HG03469 (cell line): ENCODE measurements at regions not wholly inside any gene's neighbourhood (a gene's known extent, or its start where the extent isn't known, plus 50 kb on each side); places are given as distances from the start of the nearest gene placed in this dataset.

Experiments
- ATAC-seq: cut with Tn5 transposase; IDR thresholded peaks from one replicate; pipeline ENCODE4 v1.9.1; 2021; ENCODE audit warnings: mild to moderate bottlenecking, moderate library complexity, moderate number of reproducible peaks; ENCODE audit not compliant: unreplicated experiment

DNA sequence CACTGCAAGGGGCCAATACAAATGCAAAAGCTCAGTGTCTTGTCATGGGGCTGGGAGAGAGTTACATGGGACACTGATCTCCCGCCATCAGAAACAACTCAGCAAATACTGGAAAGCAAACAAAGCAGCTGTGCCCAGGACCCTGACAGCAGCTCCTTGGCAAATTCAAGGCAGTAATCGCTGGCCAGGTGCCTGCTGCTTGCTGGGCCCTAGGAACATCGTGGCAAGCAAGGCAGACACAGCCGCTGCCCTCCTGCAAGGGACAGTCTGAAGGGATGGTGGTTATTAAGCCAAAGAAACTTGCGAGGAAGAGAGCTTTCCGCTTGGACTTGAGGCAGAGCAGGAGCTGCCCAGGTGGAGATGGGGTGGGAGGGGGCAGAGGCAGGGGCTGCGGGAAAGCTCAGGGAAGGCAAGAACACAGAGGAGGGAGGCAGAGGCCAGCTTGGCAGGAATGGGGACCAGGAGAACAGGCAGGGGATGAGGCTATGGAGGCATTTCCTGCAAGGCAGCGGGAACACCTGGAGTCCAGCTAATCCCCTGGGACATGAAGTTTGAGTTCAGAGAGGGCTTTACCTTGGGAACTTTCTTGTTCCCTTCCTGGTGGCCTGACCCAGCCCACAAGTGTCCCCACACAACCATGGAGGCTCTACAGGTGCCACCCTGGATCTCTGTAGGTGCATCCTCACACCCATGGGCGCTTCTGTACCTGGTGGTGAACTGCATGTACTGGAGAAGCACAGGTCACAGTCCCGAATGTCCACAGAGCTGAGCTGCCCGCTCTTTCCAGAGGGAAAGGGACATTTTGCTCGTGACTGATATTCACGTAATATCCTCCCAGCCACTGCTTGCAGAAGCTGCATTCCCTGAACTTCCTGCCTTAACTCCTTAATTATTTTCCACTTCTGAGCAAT is 78.7 kb upstream of the ATP2B2 start:
- no peak for ATAC-seq

DNA sequence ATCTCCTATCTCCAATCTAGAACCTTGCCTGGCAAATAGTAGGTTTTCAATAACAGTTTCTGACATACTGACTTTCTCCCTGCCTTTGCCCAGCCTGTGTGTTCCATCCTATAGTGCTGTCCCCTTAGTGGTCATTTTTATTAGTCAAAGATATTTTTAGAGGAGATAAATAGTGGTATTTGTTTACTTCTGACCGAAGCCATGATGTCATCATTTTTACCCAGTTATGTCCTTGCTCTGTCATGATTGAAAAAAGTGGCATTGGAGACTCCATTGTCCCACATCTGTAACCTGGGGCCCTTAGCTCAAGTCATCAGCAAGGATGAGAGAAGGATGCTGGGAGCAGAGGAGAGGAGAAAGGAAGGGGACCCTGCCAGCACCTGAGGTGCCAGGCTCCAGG is 80.6 kb upstream of the ATP2B2 start:
- no peak for ATAC-seq

GRCh38 chr3:10594915-10595314 is 89.5 kb upstream of the ATP2B2 start:
- ATAC-seq, result no peak

DNA sequence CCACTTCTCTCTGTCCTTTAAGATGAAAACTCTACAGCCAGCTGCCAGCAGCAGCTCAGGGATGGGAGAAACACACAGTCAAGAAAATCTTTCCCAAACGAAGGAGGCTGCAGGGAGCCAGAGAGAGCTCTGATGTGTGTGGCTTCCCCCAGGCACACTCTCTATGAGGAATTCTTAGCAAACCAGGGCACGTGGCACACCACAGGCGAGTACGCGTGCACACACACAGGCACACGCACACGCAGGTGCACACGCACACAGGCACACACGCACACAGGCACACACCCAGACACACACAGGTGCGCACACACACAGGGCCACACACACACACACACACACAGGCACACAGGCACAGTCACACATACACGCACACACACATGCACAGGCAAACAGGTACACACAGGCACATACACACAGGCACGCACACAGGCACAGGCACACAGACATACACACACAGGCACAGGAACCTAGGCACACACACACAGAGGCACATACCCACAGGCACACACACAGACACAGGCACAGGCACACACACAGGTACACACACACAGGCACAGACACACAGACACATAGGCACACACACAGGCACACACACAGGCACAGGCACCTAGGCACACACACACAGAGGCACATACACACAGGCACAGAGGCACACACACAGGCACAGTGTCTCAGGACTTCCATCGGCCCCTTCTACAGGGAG is 91.5 kb upstream of the ATP2B2 start:
- no peak for ATAC-seq

- no peak for ATAC-seq
These were observed 92.3 kb upstream of the ATP2B2 start for GRCh38 chr3:10597733-10598132.

DNA sequence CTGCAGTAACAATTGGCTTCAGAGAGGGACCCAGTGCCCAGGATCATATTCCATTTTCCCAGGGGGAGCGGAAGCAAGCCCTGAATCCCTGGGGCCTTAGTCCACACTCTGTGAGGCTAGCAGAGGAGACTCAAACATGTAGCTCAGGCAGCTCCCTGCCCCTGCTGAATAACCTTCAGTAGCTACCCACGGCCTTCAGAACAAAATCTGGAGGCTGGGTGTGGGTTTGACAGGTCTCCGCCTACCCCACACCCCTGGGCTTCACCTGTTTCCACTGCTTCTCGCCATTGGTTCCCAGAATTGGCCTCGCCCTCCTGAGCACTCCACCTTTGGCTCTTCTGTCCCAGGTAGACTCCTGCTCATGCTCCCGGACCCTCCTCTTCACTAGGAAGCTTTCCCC is 93.6 kb upstream of the ATP2B2 start:
- ATAC-seq, result no peak

DNA sequence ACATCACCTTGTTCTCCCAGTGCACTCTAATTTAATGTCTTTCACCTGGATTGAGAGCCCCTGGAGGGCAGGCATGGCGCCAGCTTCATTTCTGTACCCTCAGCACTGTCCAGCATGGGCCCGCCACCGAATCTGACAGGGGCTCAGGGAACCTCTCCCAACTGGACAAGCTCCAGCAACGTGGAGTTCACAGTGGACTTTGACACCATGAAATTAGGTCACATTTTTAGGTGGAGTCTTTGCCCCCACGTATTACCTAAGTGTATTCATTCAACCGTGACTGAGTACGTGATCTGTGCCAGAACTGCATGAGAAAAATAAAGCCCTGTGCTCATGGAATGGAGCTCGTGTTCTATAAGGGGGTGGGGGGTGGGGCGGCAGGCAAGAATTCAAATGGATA is 94.1 kb upstream of the ATP2B2 start:
- ATAC-seq, result no peak

DNA sequence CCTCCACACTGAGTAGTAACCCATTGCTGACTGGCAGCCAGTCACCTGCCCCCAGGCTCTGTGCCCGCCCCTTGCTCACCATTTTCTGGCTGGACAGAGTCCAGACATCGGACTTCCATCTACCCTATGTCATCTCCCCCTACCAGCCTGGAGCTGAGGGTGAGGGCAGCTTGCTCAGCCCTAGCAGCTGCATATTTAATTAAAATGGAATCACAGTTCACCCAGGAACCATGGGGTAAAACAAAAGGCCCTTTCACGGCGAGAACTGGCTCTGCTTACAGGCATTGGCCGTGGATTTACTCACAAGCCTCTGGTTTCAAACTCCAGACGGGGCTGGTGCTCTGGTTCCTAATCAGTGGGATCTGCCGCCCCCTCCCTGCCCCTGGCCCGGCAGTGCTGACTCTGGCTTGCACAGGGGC is 94.9 kb upstream of the ATP2B2 start:
- ATAC-seq, result no peak

- no peak for ATAC-seq
These were observed 95.3 kb upstream of the ATP2B2 start for GRCh38 chr3:10600726-10601125.

- ATAC-seq, result no peak
These were observed 95.9 kb upstream of the ATP2B2 start for GRCh38 chr3:10601151-10601856.

- ATAC-seq, result no peak
These were observed 96.5 kb upstream of the ATP2B2 start for GRCh38 chr3:10601857-10602230.

GRCh38 chr3:10602271-10602670 is 96.9 kb upstream of the ATP2B2 start:
- ATAC-seq, result no peak

GRCh38 chr3:10602769-10603768 is 97.7 kb upstream of the ATP2B2 start:
- ATAC-seq, result peak; percentile 50

GRCh38 chr3:10609134-10609533 is 103.7 kb upstream of the ATP2B2 start:
- ATAC-seq, result no peak

DNA sequence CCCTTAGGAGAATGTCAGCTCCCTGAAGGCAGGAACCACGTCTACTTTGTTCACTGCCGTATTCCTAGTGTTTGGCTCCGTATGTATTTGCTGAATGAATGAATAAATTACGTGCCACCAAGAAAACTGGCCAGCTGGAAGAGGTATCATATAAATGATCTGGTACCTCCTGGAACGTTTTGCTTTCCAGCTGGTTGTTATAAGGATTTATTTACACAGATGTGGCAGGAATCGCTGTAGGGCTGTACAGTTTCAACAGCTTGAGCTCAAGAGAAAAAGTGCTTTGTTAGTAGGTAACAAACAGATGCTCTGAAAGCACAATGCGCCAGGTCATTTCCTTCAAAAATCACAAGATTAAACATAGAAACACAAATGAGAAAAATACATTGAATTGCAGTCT is 108.8 kb upstream of the ATP2B2 start:
- ATAC-seq, result no peak

- ATAC-seq, result no peak
These were observed 110.3 kb upstream of the ATP2B2 start for GRCh38 chr3:10615715-10616114.

DNA sequence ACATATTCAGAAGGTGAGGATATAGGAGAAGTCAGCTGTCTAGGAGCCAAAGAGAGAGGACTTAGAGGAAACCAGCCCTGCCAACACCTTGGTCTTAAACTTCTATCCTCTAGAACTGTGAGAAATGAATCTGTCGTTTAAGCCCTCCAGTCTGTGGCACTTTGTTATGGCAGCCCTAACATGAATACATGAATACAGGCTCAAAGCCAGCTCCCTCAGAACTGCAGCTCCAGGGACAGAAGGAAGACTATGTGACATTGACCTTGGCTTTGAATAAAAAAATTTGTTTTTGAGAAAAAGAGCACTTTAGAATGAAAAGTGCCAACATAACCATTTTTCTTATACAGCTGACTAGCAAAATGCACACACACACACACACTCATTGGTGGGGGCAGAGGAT is 110.9 kb upstream of the ATP2B2 start:
- no peak for ATAC-seq

- no peak for ATAC-seq
These were observed 114.8 kb upstream of the ATP2B2 start for GRCh38 chr3:10619989-10620832.

GRCh38 chr3:10620833-10621082 is 115.4 kb upstream of the ATP2B2 start:
- ATAC-seq, result no peak
